Ovary (tissue), 7 donors: ENCODE measurements at regions not wholly inside any gene's neighbourhood (a gene's known extent, or its start where the extent isn't known, plus 50 kb on each side); places are given as distances from the start of the nearest gene placed in this dataset.

ENCODE experiments used
- DNase-seq, 5 donors: peaks; one replicate each; pipeline ENCODE4 v3.0.0-alpha.2; 2019 to 2020
- H3K27ac ChIP-seq, 2 donors: fragments of 200-600 bp; one replicate each; pipeline versions ENCODE4 v1.5.1 to v1.8.0; 2019 to 2022
- H3K27me3 ChIP-seq: fragments of 200-600 bp; one replicate; pipeline ENCODE4 v1.8.0; 2022
- H3K36me3 ChIP-seq: fragments of 200-600 bp; sonication (generic); one replicate; pipeline ENCODE4 v1.5.1; 2019
- H3K4me1 ChIP-seq: one replicate; pipeline ENCODE4 v1.8.1; 2013; ENCODE audit warnings: mild to moderate bottlenecking, moderate library complexity; ENCODE audit not compliant: insufficient read depth
- H3K4me3 ChIP-seq: fragments of 200-600 bp; sonication (generic); one replicate; pipeline ENCODE4 v1.5.1; 2017
- H3K9me3 ChIP-seq, 2 donors: fragments of 200-600 bp in 1 of 2; sonication (generic) in 1 of 2; one replicate each; pipeline versions ENCODE4 v1.5.1 to v1.8.1; 2013 to 2019; ENCODE audit warnings: mild to moderate bottlenecking in 1 of 2, moderate library complexity in 1 of 2
- CTCF ChIP-seq, 3 donors: fragments of 450-650 bp in 2 of 3; fragments of 200-600 bp in 1 of 3; IDR thresholded peaks; one replicate each; pipeline versions ENCODE4 v1.5.1 to v1.8.0; 2016 to 2022; ENCODE audit warnings: antibody characterized with exemption in 3 of 3, mild to moderate bottlenecking in 1 of 3
- EP300 ChIP-seq: sonication (generic); formaldehyde crosslinking; IDR thresholded peaks from one replicate; pipeline ENCODE4 v1.6.1; 2017; ENCODE audit warnings: antibody characterized with exemption
- POLR2A ChIP-seq: fragments of 450-650 bp; IDR thresholded peaks from one replicate; pipeline ENCODE4 v1.6.1; 2017; ENCODE audit warnings: antibody characterized with exemption, mild to moderate bottlenecking, moderate library complexity
- WGBS, 3 donors: extraction: QIAGEN DNeasy Blood & Tissue Kit in 1 of 3; methylation state at CpG; one replicate each; pipeline versions ENCODE4 v1.1.5 to v1.1.7; 2013 to 2017; 5-methylcytosine and 5-hydroxymethylcytosine counted together
- intact Hi-C, 4 donors: fragments of 100-400 bp; cut with DNase I; formaldehyde crosslinking; loops; one replicate each; pipeline versions ENCODE4 v1.11.0 to v1.15.1; 2022 to 2023
- donor health status: DM: no; HTN: no; CAD: no; lungs with moderate emphysema.
- donor health status: DM: no; HTN: no; CAD: no.
- donor health status: Bipolar disorder and iron deficiency.
- donor health status: DM: no; HTN: no; CAD: no.
- donor health status: DM: yes; HTN: yes; CAD: no.

- no peaks in the 10 kb centered on the region for H3K4me1 ChIP-seq
- intact Hi-C loops: no loop called here
- H3K4me3 ChIP-seq: no peak overlapping the region
- H3K9me3 ChIP-seq: no peaks in the 10 kb centered on the region
- TF ChIP-seq EP300: no peak
- no peaks in the 10 kb centered on the region for H3K36me3 ChIP-seq
- 92 to 96% (median 92%) methylated on average over 6 of the region's 6 CpGs for WGBS, 3 donors
- DNase-seq: no peak
- no peak overlapping the region for H3K27ac ChIP-seq
- no peaks in the 10 kb centered on the region for H3K27me3 ChIP-seq
These were observed 177.0 kb upstream of the TBX3 start for GRCh38 chr12:114860969-114861368.

GRCh38 chr12:114858388-114859146, 174.6 kb upstream of the TBX3 start:
- 62 to 78% (median 71%) methylated on average over 7 of the region's 7 CpGs for WGBS, 3 donors

GRCh38 chr12:114855678-114856077, 171.7 kb upstream of the TBX3 start:
- Histone ChIP-seq H3K4me1 (no peaks in the 10 kb centered on the region), H3K27ac (no peak overlapping the region), H3K27me3 (no peaks in the 10 kb centered on the region), H3K36me3 (no peaks in the 10 kb centered on the region), H3K9me3 (no peaks in the 10 kb centered on the region), H3K4me3 (no peak overlapping the region)
- intact Hi-C loops: no loop called here
- TF ChIP-seq POLR2A (no peak), CTCF (IDR thresholded peaks at IDR 0.05) (no peak), EP300 (no peak)
- 92 to 97% (median 96%) methylated on average over 3 of the region's 3 CpGs for WGBS, 3 donors
- no peak for DNase-seq

More at GRCh38 chr12:114858388-114859146, 174.6 kb upstream of the TBX3 start:
- no peaks in the 10 kb centered on the region for H3K9me3 ChIP-seq
- DNase-seq: no peak
- H3K36me3 ChIP-seq: no peaks in the 10 kb centered on the region
- intact Hi-C loops: no loop called here
- no peaks in the 10 kb centered on the region for H3K4me1 ChIP-seq
- no peak overlapping the region for H3K4me3 ChIP-seq
- no peaks in the 10 kb centered on the region for H3K27me3 ChIP-seq
- no peak overlapping the region for H3K27ac ChIP-seq
- TF ChIP-seq EP300 (no peak), CTCF (IDR thresholded peaks at IDR 0.05) (no peak), POLR2A (no peak)

GRCh38 chr12:114852976-114853529, 169.1 kb upstream of the TBX3 start:
- H3K27ac ChIP-seq: no peak overlapping the region
- 36 to 42% (median 37%) methylated on average over 10 of the region's 10 CpGs for WGBS, 3 donors
- no peaks in the 10 kb centered on the region for H3K36me3 ChIP-seq
- no peaks in the 10 kb centered on the region for H3K9me3 ChIP-seq
- no peak overlapping the region for H3K4me3 ChIP-seq
- intact Hi-C loops: no loop called here
- TF ChIP-seq POLR2A: no peak
- no peak for TF ChIP-seq EP300
- TF ChIP-seq CTCF (IDR thresholded peaks at IDR 0.05): no peak
- no peaks in the 10 kb centered on the region for H3K27me3 ChIP-seq
- peaks cover 7% of the 10 kb centered on the region for H3K4me1 ChIP-seq
- DNase-seq: no peak

- intact Hi-C loops: no loop called here
- Histone ChIP-seq H3K4me3 (no peak overlapping the region), H3K27me3 (no peaks in the 10 kb centered on the region), H3K36me3 (no peaks in the 10 kb centered on the region), H3K27ac (no peak overlapping the region), H3K9me3 (no peaks in the 10 kb centered on the region), H3K4me1 (peaks cover 8% of the 10 kb centered on the region)
- TF ChIP-seq POLR2A: no peak
- TF ChIP-seq CTCF (IDR thresholded peaks at IDR 0.05): no peak
- TF ChIP-seq EP300: no peak
- no peak for DNase-seq
- WGBS, 3 donors: 78 to 88% (median 82%) methylated on average over 7 of the region's 7 CpGs
These were observed 168.0 kb upstream of the TBX3 start for GRCh38 chr12:114851981-114852380.
